Neural progenitor cell (in vitro differentiated cells): ENCODE measurements at regions not wholly inside any gene's neighbourhood (a gene's known extent, or its start where the extent isn't known, plus 50 kb on each side); places are given as distances from the start of the nearest gene placed in this dataset.

Experiments
- DNase-seq: peaks from one replicate; pipeline ENCODE4 v3.0.0-alpha.2; 2016; ENCODE audit warnings: low spot score
- H2AFZ ChIP-seq: fragments of 200-600 bp; sonication (generic); replicated peaks from 2 replicates; pipeline ENCODE4 v1.6.1; 2016; ENCODE audit warnings: antibody characterized with exemption
- H3F3A ChIP-seq: fragments of 200-600 bp; sonication (generic); 2 replicates; pipeline ENCODE4 v1.6.1; 2016; ENCODE audit warnings: antibody characterized with exemption, low read depth
- H3K27ac ChIP-seq: fragments of 200-600 bp; sonication (generic); 2 replicates; pipeline ENCODE4 v1.5.1; 2016; ENCODE audit warnings: mild to moderate bottlenecking
- H3K27me3 ChIP-seq: fragments of 200-600 bp; sonication (generic); 2 replicates; pipeline ENCODE4 v1.6.1; 2016; ENCODE audit warnings: mild to moderate bottlenecking, moderate library complexity
- H3K36me3 ChIP-seq: fragments of 200-600 bp; sonication (generic); 2 replicates; pipeline ENCODE4 v1.5.1; 2016
- H3K4me1 ChIP-seq: fragments of 200-600 bp; sonication (generic); 2 replicates; pipeline ENCODE4 v1.6.1; 2016; ENCODE audit warnings: mixed run types
- H3K4me2 ChIP-seq: fragments of 200-600 bp; sonication (generic); 2 replicates; pipeline ENCODE4 v1.6.1; 2016
- H3K4me3 ChIP-seq: fragments of 200-600 bp; sonication (generic); 2 replicates; pipeline ENCODE4 v1.5.1; 2016
- H3K79me2 ChIP-seq: fragments of 200-600 bp; sonication (generic); 2 replicates; pipeline ENCODE4 v1.6.1; 2016; ENCODE audit warnings: low read depth
- H3K9ac ChIP-seq: fragments of 200-600 bp; sonication (generic); 2 replicates; pipeline ENCODE4 v1.6.1; 2016
- H3K9me3 ChIP-seq: fragments of 200-600 bp; sonication (generic); 2 replicates; pipeline ENCODE4 v1.5.1; 2016; ENCODE audit warnings: low read depth
- H4K20me1 ChIP-seq: fragments of 200-600 bp; sonication (generic); 2 replicates; pipeline ENCODE4 v1.6.1; 2016; ENCODE audit warnings: low read depth
- H3K27ac Mint-ChIP-seq: 3 replicates; pipeline ENCODE4 v1.8.0; 2021; ENCODE audit warnings: mixed read lengths
- H3K27me3 Mint-ChIP-seq: 2 replicates; pipeline ENCODE4 v1.8.0; 2022; ENCODE audit warnings: low read depth, mild to moderate bottlenecking, inconsistent platforms, moderate library complexity, mixed read lengths; ENCODE audit not compliant: insufficient read depth
- H3K36me3 Mint-ChIP-seq: 3 replicates; pipeline ENCODE4 v1.8.0; 2021; ENCODE audit warnings: mixed read lengths
- H3K4me1 Mint-ChIP-seq: 3 replicates; pipeline ENCODE4 v1.8.0; 2021; ENCODE audit warnings: mixed read lengths
- H3K4me3 Mint-ChIP-seq: 3 replicates; pipeline ENCODE4 v1.8.0; 2021; ENCODE audit warnings: mild to moderate bottlenecking, moderate library complexity, mixed read lengths
- H3K9me3 Mint-ChIP-seq: 3 replicates; pipeline ENCODE4 v1.8.0; 2020; ENCODE audit warnings: mixed read lengths
- EZH2 ChIP-seq: fragments of 200-600 bp; sonication (generic); IDR thresholded peaks from 2 replicates; pipeline ENCODE4 v1.6.1; 2017; ENCODE audit warnings: antibody characterized with exemption, mild to moderate bottlenecking, moderate library complexity
- EZH2phosphoT487 ChIP-seq: fragments of 200-600 bp; sonication (generic); IDR thresholded peaks from 2 replicates; pipeline ENCODE4 v1.6.1; 2017; ENCODE audit warnings: antibody characterized with exemption
- TF ChIP-seq, protein P1 (sequence below): fragments of 200-600 bp; sonication (generic); IDR thresholded peaks from 2 replicates; pipeline ENCODE4 v1.5.1; 2017; ENCODE audit warnings: antibody characterized with exemption, mild to moderate bottlenecking

DNA sequence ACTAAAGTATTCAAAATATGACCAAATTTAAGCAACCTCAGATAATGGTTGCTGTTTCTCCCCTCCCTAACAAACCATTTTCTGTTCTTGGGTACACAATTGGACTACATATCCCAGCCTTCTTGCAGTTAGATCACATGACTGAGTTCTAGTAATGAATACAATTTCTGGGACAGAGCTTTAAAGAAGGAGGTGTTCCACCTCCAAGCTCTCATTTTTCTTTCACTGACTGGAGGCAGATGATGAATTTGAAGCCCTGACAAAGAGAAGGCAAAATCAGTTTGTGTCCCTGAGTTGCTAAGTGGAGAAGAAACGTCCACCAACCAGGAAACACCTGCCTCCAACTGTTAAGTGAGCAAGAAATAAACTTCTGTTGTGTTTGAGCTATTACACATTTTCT lies 117.2 kb downstream of the LCA5 start:
- TF ChIP-seq EZH2 = no peak
- no peak for TF ChIP-seq EZH2phosphoT487
- TF ChIP-seq, protein P1, sequence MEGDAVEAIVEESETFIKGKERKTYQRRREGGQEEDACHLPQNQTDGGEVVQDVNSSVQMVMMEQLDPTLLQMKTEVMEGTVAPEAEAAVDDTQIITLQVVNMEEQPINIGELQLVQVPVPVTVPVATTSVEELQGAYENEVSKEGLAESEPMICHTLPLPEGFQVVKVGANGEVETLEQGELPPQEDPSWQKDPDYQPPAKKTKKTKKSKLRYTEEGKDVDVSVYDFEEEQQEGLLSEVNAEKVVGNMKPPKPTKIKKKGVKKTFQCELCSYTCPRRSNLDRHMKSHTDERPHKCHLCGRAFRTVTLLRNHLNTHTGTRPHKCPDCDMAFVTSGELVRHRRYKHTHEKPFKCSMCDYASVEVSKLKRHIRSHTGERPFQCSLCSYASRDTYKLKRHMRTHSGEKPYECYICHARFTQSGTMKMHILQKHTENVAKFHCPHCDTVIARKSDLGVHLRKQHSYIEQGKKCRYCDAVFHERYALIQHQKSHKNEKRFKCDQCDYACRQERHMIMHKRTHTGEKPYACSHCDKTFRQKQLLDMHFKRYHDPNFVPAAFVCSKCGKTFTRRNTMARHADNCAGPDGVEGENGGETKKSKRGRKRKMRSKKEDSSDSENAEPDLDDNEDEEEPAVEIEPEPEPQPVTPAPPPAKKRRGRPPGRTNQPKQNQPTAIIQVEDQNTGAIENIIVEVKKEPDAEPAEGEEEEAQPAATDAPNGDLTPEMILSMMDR = no peak
- Histone ChIP-seq H3F3A (no peaks in the 10 kb centered on the region), H3K79me2 (no peaks in the 10 kb centered on the region), H3K4me1 (peaks cover 12% of the 10 kb centered on the region), H3K27me3 (no peaks in the 10 kb centered on the region), H3K9ac (no peak overlapping the region), H3K36me3 (no peaks in the 10 kb centered on the region), H3K27ac (no peak overlapping the region), H3K4me3 (no peak overlapping the region), H3K4me2 (no peak overlapping the region), H2AFZ (peak overlapping the region; percentile 90), H4K20me1 (no peaks in the 10 kb centered on the region), H3K9me3 (no peaks in the 10 kb centered on the region)
- Mint-ChIP-seq H3K36me3 (no peaks in the 10 kb centered on the region), H3K27ac (no peak overlapping the region), H3K4me1 (peaks cover 7% of the 10 kb centered on the region), H3K9me3 (no peaks in the 10 kb centered on the region), H3K27me3 (peaks cover 2% of the 10 kb centered on the region), H3K4me3 (no peak overlapping the region)
- no peak for DNase-seq

GRCh38 chr6:79416931-79417330 lies 120.3 kb downstream of the LCA5 start:
- Mint-ChIP-seq H3K27ac (no peak overlapping the region), H3K9me3 (no peaks in the 10 kb centered on the region), H3K36me3 (no peaks in the 10 kb centered on the region), H3K27me3 (no peaks in the 10 kb centered on the region), H3K4me3 (no peak overlapping the region), H3K4me1 (peaks cover 7% of the 10 kb centered on the region)
- Histone ChIP-seq H3K27ac (no peak overlapping the region), H3K4me2 (peak overlapping the region; percentile 14), H2AFZ (no peak overlapping the region), H3K4me1 (peaks cover 14% of the 10 kb centered on the region), H3K4me3 (no peak overlapping the region), H3F3A (no peaks in the 10 kb centered on the region), H3K9me3 (no peaks in the 10 kb centered on the region), H3K79me2 (no peaks in the 10 kb centered on the region), H3K27me3 (no peaks in the 10 kb centered on the region), H3K9ac (no peak overlapping the region), H3K36me3 (no peaks in the 10 kb centered on the region), H4K20me1 (no peaks in the 10 kb centered on the region)
- no peak for DNase-seq
- TF ChIP-seq, protein P1 = no peak
- TF ChIP-seq EZH2phosphoT487 = no peak
- TF ChIP-seq EZH2 = no peak

DNA sequence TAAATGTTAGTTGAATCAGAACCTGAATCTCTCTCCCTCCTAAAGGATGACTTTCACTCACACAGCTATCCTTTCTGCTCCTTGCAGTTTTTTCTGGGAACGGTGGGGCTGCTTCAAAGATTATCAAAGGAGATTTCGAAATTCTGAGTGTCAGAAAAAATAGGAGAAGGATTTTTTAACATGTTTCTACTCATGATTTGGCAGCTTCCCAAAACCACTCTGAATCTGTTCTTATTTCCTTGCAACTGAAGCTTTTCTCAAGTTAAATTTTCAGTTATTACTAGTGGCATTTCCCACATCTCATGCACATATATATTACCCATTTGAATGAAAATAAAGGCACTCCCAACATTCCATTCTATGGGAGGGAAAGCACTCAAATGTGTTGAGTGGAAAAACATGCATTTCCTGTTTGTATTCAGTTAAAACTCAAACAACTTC lies 123.6 kb downstream of the LCA5 start:
- H3K4me3 ChIP-seq = no peak overlapping the region

More for the DNA sequence above, 123.6 kb downstream of the LCA5 start:
- Histone ChIP-seq H2AFZ (no peak overlapping the region), H4K20me1 (no peaks in the 10 kb centered on the region), H3F3A (peaks cover 10% of the 10 kb centered on the region), H3K36me3 (no peaks in the 10 kb centered on the region), H3K9me3 (no peaks in the 10 kb centered on the region), H3K4me2 (no peak overlapping the region), H3K4me1 (peaks cover 32% of the 10 kb centered on the region), H3K27me3 (no peaks in the 10 kb centered on the region), H3K9ac (no peak overlapping the region), H3K79me2 (no peaks in the 10 kb centered on the region), H3K27ac (no peak overlapping the region)
- no peak overlapping the region for H3K4me3 Mint-ChIP-seq
- no peak overlapping the region for H3K27ac Mint-ChIP-seq
- TF ChIP-seq EZH2phosphoT487 (no peak), EZH2 (no peak)
- TF ChIP-seq, protein P1 = no peak
- peaks cover 3% of the 10 kb centered on the region for H3K27me3 Mint-ChIP-seq
- DNase-seq = no peak
- no peaks in the 10 kb centered on the region for H3K36me3 Mint-ChIP-seq
- peaks cover 19% of the 10 kb centered on the region for H3K4me1 Mint-ChIP-seq
- no peaks in the 10 kb centered on the region for H3K9me3 Mint-ChIP-seq
